IPS DF 19.7 (cell line): ENCODE measurements at regions not wholly inside any gene's neighbourhood (a gene's known extent, or its start where the extent isn't known, plus 50 kb on each side); places are given as distances from the start of the nearest gene placed in this dataset.

ENCODE experiments used
- DNase-seq: peaks from one replicate; pipeline ENCODE4 v3.0.0-alpha.2; 2013; ENCODE audit warnings: low read depth, low spot score

DNA sequence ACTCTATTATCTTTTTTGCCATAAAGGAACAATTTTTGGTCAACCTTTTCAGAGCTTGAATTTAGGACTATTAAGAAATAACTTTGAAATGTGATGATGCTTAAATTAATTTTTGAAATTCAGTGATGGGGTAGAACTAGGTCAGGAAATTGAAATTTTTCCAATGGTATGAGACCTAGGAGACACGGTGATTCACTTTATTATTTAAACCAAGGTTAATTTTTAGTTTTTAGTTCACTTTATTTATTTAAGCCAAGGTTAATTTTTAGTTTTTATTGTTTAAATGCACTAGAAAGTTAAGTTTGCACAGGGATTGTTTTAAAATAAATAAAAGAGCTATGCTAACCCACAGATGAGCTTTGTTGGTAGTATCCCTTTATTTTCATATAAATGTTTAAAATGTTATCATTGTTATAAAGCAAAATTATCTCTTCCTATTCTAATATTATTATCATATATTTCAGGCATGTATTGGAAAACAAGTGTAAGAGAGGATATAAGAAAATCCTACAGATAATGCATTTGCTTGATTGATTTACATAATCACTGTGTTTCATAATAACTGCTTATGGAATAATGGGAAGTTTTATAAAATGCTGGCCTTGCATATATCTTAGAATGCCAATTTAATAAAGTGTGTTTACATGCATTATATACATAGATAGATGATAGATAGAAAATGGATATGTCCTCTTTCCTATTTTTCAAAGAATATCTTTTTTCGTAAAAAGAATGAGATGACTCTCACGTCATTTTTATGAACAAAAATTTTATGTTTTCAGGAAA, 163.6 kb downstream of the HGF start:
- no peak for DNase-seq

DNA sequence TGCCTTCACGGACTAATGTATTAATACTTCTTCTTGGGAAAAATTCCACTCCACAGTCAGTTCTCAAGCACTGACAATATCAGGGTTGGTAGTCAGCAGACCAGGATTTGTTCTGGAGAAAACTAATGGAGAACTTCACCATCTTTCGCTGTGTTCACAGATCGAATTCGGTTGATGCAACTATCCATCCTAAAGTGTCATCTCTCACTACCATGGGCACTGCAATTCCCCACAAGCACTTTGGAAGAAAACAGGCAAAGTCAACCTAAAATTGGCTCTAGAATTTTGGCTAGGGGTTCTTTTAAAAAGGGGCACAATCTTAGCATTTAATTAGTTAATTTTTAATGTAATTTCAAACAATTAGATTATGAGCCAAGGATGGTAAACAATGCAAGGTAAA, 164.4 kb downstream of the HGF start:
- DNase-seq = no peak

GRCh38 chr7:81604808-81605174, 165.1 kb downstream of the HGF start:
- DNase-seq = no peak

GRCh38 chr7:81604075-81604807, 165.6 kb downstream of the HGF start:
- no peak for DNase-seq

GRCh38 chr7:81600608-81601007, 169.2 kb downstream of the HGF start:
- no peak for DNase-seq

GRCh38 chr7:81598951-81599350, 170.9 kb downstream of the HGF start:
- DNase-seq = no peak

GRCh38 chr7:81594767-81595166, 175.1 kb downstream of the HGF start:
- no peak for DNase-seq

DNA sequence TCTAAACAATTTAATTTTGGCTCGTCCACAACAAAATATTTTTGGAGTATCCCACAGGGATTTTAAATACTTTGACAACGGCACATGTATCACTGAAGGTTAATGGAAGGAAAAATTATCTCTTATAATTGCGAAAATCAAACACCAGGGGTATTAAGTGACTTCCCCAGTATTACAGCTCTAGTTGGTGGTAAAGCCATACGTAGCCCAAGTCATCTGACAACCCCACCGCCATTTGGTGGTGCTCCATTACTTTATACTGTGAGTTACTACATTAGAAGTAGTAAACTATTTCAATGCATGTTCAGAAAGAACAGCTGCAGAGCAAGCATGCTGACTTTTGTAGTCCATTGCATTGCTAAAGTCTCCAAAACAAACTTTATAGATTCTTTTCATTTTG, 179.7 kb downstream of the HGF start:
- no peak for DNase-seq

DNA sequence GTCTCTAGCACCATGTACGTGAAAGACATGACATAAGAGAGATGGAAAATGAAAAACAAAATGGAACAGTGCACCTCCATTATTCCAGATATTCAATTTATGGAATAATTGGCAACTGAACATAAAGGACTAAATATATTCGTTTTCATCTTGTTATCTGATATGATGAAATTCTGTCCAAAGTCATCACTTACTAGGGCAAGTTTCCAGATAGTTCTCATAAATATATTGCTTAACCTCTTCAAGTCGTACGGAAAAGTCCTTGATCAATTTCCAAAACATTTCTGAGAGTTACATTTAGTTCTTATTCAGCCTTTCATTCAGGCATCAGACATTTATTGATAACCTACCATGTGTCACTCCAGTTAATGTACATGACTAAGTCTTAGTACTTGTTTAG, 185.2 kb downstream of the HGF start:
- DNase-seq = no peak

GRCh38 chr7:81583882-81584533, 185.8 kb downstream of the HGF start:
- no peak for DNase-seq

GRCh38 chr7:81583090-81583489, 186.8 kb downstream of the HGF start:
- DNase-seq = no peak

GRCh38 chr7:81577642-81578340, 192.1 kb downstream of the HGF start:
- no peak for DNase-seq

GRCh38 chr7:81574723-81575326, 195.0 kb downstream of the HGF start:
- DNase-seq = no peak

GRCh38 chr7:81573932-81574331, 195.9 kb downstream of the HGF start:
- DNase-seq = no peak

- DNase-seq = no peak
These were observed 196.7 kb downstream of the HGF start for GRCh38 chr7:81573128-81573527.

DNA sequence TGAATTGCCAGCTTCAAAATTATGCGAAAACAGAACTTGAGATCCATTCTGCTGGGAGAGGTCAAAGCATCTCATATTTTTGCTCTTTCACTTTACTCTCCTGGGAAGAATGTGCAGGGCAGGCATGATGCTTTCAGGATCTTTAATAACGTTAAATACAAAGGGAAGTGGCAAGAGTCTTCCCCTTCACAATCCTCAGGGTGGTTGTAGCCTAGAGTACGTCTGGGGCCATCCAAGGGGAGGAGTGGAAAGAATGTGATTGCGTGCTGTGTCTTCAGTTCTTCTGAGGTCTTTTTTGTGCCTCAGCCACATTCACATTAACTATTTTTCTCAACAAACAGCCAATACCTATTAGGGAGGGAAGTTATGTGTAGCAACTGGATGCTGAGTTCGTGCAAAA, 207.3 kb downstream of the HGF start:
- DNase-seq = no peak

- no peak for DNase-seq
These were observed 209.1 kb downstream of the HGF start for GRCh38 chr7:81560708-81561107.

GRCh38 chr7:81549484-81550016, 220.3 kb downstream of the HGF start:
- peak; percentile 30 for DNase-seq

- no peak for DNase-seq
These were observed 234.9 kb downstream of the HGF start for GRCh38 chr7:81534996-81535395.

- no peak for DNase-seq
These were observed 235.4 kb downstream of the HGF start for GRCh38 chr7:81534446-81534845.

DNA sequence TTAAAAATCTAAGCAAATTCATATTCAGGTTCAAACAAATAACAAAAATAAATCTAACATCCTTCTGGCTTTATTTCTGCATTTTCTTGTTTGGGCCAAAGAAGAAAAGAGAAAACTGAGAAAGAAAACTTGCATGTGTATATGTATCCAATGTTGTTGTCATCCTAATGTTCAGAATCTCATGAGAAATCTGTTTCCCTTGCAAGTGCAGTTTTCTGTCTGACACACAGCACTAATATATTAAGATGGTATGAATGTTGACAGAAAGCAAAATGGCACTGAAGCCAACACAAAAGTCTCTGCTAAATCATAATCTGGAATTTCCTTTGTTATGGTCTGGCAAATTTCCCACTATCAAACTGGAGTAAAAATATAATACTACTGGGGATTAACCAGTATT, 235.9 kb downstream of the HGF start:
- DNase-seq = no peak
